Neuronal stem cell (in vitro differentiated cells): ENCODE measurements at regions not wholly inside any gene's neighbourhood (a gene's known extent, or its start where the extent isn't known, plus 50 kb on each side); places are given as distances from the start of the nearest gene placed in this dataset.

Experiments used
- DNase-seq: peaks from one replicate; pipeline ENCODE4 v3.0.0-alpha.2; 2013; ENCODE audit warnings: low spot score
- H2AFZ ChIP-seq: one replicate; pipeline ENCODE4 v1.6.1; 2013; ENCODE audit warnings: mild to moderate bottlenecking, low read length, inconsistent platforms
- H2AK5ac ChIP-seq: 2 replicates; pipeline ENCODE4 v1.6.1; 2013; ENCODE audit warnings: low read depth, mild to moderate bottlenecking, inconsistent platforms, low read length, moderate library complexity, mixed read lengths
- H2BK120ac ChIP-seq: 2 replicates; pipeline ENCODE4 v1.6.1; 2013; ENCODE audit warnings: low read depth, mild to moderate bottlenecking, inconsistent platforms, low read length, moderate library complexity, mixed read lengths
- H2BK12ac ChIP-seq: one replicate; pipeline ENCODE4 v1.6.1; 2013; ENCODE audit warnings: low read length, inconsistent platforms
- H2BK15ac ChIP-seq: 2 replicates; pipeline ENCODE4 v1.6.1; 2013; ENCODE audit warnings: mild to moderate bottlenecking, low read length, inconsistent platforms, mixed read lengths
- H2BK5ac ChIP-seq: one replicate; pipeline ENCODE4 v1.6.1; 2013; ENCODE audit warnings: inconsistent platforms, mild to moderate bottlenecking, low read length, moderate library complexity
- H3K14ac ChIP-seq: one replicate; pipeline ENCODE4 v1.6.1; 2013; ENCODE audit warnings: low read length, inconsistent platforms
- H3K18ac ChIP-seq: 2 replicates; pipeline ENCODE4 v1.6.1; 2013; ENCODE audit warnings: low read length, inconsistent platforms
- H3K23ac ChIP-seq: 2 replicates; pipeline ENCODE4 v1.6.1; 2013; ENCODE audit warnings: low read depth, mild to moderate bottlenecking, mixed read lengths, low read length, inconsistent platforms; ENCODE audit not compliant: poor library complexity
- H3K27ac ChIP-seq: replicated peaks from 3 replicates; pipeline ENCODE4 v1.5.1; 2013; ENCODE audit warnings: low read length, inconsistent platforms
- H3K27me3 ChIP-seq, 3 experiments: 2 replicates each; pipeline ENCODE4 v1.6.1; 2013; ENCODE audit warnings: low read length in 3 of 3, mild to moderate bottlenecking in 2 of 3, inconsistent platforms in 1 of 3, low read depth in 1 of 3, mixed read lengths in 1 of 3, moderate library complexity in 1 of 3; ENCODE audit not compliant: control insufficient read depth in 3 of 3, insufficient read depth in 3 of 3
- H3K36me3 ChIP-seq, 2 donors: replicated peaks in 1 of 2; 2 replicates each; pipeline ENCODE4 v1.6.1; 2013; ENCODE audit warnings: low read length in 2 of 2; ENCODE audit not compliant: control insufficient read depth in 2 of 2, insufficient read depth in 2 of 2
- H3K4ac ChIP-seq: 2 replicates; pipeline ENCODE4 v1.6.1; 2013; ENCODE audit warnings: inconsistent platforms, mild to moderate bottlenecking, low read length, moderate library complexity
- H3K4me1 ChIP-seq, 2 donors: 1 replicate in 1 of 2; 2 replicates in 1 of 2; pipeline ENCODE4 v1.6.1; 2013; ENCODE audit warnings: low read length in 2 of 2, low read depth in 1 of 2; ENCODE audit not compliant: control insufficient read depth in 2 of 2, insufficient read depth in 1 of 2
- H3K4me2 ChIP-seq: one replicate; pipeline ENCODE4 v1.6.1; 2013; ENCODE audit warnings: mild to moderate bottlenecking, low read length, inconsistent platforms; ENCODE audit not compliant: insufficient read depth, poor library complexity, severe bottlenecking
- H3K4me3 ChIP-seq, 2 donors: 2 replicates each; pipeline ENCODE4 v1.5.1; 2013; ENCODE audit warnings: low read length in 2 of 2, mild to moderate bottlenecking in 2 of 2, inconsistent platforms in 1 of 2, moderate library complexity in 1 of 2
- H3K79me1 ChIP-seq: one replicate; pipeline ENCODE4 v1.6.1; 2013; ENCODE audit warnings: low read depth, mild to moderate bottlenecking, inconsistent platforms, low read length, moderate library complexity
- H3K9ac ChIP-seq: one replicate; pipeline ENCODE4 v1.6.1; 2013; ENCODE audit warnings: mild to moderate bottlenecking, low read depth, low read length, inconsistent platforms; ENCODE audit not compliant: poor library complexity
- H3K9me3 ChIP-seq, 2 donors: replicated peaks in 1 of 2; 2 replicates each; pipeline versions ENCODE3 to v1.6.1; 2013; ENCODE audit warnings: low read length in 2 of 2, mild to moderate bottlenecking in 2 of 2, inconsistent platforms in 1 of 2, low read depth in 1 of 2, mixed read lengths in 1 of 2, moderate library complexity in 1 of 2; ENCODE audit not compliant: control insufficient read depth in 2 of 2, insufficient read depth in 1 of 2
- H4K8ac ChIP-seq: one replicate; pipeline ENCODE4 v1.6.1; 2013; ENCODE audit warnings: low read depth, mild to moderate bottlenecking, inconsistent platforms, low read length, moderate library complexity
- H4K91ac ChIP-seq: one replicate; pipeline ENCODE4 v1.6.1; 2013; ENCODE audit warnings: low read length, low read depth, mild to moderate bottlenecking, inconsistent platforms; ENCODE audit not compliant: poor library complexity
- WGBS, 2 donors: extraction: QIAGEN DNeasy Blood & Tissue Kit; methylation state at CpG; one replicate each; pipeline ENCODE4 v1.1.7; 2013; ENCODE audit warnings: missing lambda C conversion rate in 2 of 2, mixed read lengths in 1 of 2; ENCODE audit not compliant: insufficient read length in 2 of 2, insufficient replicate concordance in 1 of 2; ENCODE audit errors: extremely low coverage in 2 of 2; 5-methylcytosine and 5-hydroxymethylcytosine counted together

DNA sequence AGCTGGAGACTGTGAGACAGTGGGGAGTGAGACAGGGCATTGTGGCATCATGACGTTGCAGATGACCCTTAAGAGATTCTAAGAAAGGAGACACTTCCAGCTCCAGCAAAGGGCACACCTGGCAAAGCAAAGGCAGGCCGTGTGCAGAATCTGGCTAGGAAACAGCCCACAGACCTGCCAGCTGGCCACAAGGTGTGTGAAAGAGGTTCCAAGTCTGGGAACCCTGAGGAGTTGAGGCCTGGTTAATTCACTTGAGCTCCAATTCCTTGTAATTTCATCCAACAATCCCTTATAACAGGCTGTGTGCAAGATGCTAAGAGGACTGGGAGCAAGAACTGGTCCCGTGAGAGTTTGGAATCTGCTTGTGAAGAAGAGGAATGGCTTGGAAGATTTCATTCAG lies 72.8 kb upstream of the FAM9A start:
- H4K91ac ChIP-seq = no peak overlapping the region
- no peak overlapping the region for H2BK12ac ChIP-seq
- H3K4ac ChIP-seq = no peak overlapping the region
- no peak overlapping the region for H4K8ac ChIP-seq
- no peak overlapping the region for H3K18ac ChIP-seq
- H3K27ac ChIP-seq = no peak overlapping the region
- no peak overlapping the region for H2AFZ ChIP-seq
- no peak overlapping the region for H2AK5ac ChIP-seq
- no peaks in the 10 kb centered on the region for H3K27me3 ChIP-seq
- no peaks in the 10 kb centered on the region for H3K36me3 ChIP-seq
- H2BK15ac ChIP-seq = no peak overlapping the region
- H3K9me3 ChIP-seq = no peaks in the 10 kb centered on the region
- no peak for DNase-seq
- no peaks in the 10 kb centered on the region for H3K79me1 ChIP-seq
- no peak overlapping the region for H2BK5ac ChIP-seq
- no peak overlapping the region for H3K4me2 ChIP-seq
- no peak overlapping the region for H3K14ac ChIP-seq
- H2BK120ac ChIP-seq = no peak overlapping the region
- no peaks in the 10 kb centered on the region for H3K4me1 ChIP-seq
- no peak overlapping the region for H3K9ac ChIP-seq
- WGBS, 2 donors = no CpG with 5 or more reads among the region's 3 CpGs
- no peak overlapping the region for H3K23ac ChIP-seq
- no peak overlapping the region for H3K4me3 ChIP-seq

DNA sequence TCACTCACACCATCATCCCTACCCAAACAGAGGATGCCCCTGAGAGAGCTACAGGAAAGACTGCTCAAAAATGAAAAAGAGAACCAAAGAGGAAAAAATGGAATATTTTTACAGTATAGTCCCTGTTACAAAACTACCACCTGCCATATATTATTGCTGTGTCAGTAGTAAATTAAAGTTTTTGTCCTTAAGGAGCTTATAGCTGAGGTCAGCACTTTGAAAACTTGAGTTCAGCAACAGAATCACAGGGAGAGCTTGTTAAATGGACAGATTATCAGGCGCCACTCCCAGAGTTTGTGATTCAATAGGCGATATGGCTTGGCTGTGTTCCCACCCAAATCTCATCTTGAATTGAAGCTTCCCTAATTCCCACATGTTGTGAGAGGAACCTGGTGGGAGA lies 71.9 kb upstream of the FAM9A start:
- no peak overlapping the region for H3K4me2 ChIP-seq
- no peak overlapping the region for H2BK120ac ChIP-seq
- H3K27me3 ChIP-seq = no peaks in the 10 kb centered on the region
- no peak overlapping the region for H2BK12ac ChIP-seq
- no peak for DNase-seq
- no peak overlapping the region for H4K8ac ChIP-seq
- H3K9ac ChIP-seq = no peak overlapping the region
- no peak overlapping the region for H2BK15ac ChIP-seq
- no peak overlapping the region for H3K23ac ChIP-seq
- no peak overlapping the region for H3K14ac ChIP-seq
- no CpG with 5 or more reads among the region's 2 CpGs for WGBS, 2 donors
- H3K4ac ChIP-seq = no peak overlapping the region
- H3K36me3 ChIP-seq = no peaks in the 10 kb centered on the region
- no peak overlapping the region for H2AFZ ChIP-seq
- no peak overlapping the region for H2AK5ac ChIP-seq
- no peak overlapping the region for H2BK5ac ChIP-seq
- H4K91ac ChIP-seq = no peak overlapping the region
- no peak overlapping the region for H3K18ac ChIP-seq
- H3K79me1 ChIP-seq = no peaks in the 10 kb centered on the region
- H3K27ac ChIP-seq = no peak overlapping the region
- H3K4me3 ChIP-seq = no peak overlapping the region
- no peaks in the 10 kb centered on the region for H3K9me3 ChIP-seq
- no peaks in the 10 kb centered on the region for H3K4me1 ChIP-seq

DNA sequence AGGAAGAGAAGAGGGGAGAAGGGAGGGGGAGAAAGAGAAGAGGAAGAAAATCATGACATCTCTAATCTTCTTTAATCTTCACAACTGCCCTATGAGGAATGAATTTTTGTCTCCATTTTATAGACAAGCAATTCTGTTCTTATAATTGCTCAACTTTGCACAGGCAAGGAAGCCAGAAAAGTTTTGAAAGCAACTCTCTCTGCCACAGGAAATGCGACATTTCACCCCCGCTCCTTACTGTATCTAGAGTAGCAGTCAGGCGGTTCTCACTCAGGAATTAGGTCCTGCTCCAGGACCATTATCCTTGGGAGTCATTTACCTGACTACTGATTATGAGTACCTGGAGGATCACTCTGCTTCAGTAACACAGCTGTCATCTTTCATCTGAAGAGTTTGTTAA lies 69.2 kb upstream of the FAM9A start:
- Histone ChIP-seq H2BK5ac (no peak overlapping the region), H2BK120ac (no peak overlapping the region), H4K91ac (no peak overlapping the region), H3K36me3 (no peaks in the 10 kb centered on the region), H3K9ac (no peak overlapping the region), H3K79me1 (no peaks in the 10 kb centered on the region), H4K8ac (no peak overlapping the region), H3K18ac (no peak overlapping the region), H3K4me3 (no peak overlapping the region), H3K4ac (no peak overlapping the region), H2AFZ (no peak overlapping the region), H3K9me3 (no peaks in the 10 kb centered on the region), H2BK12ac (no peak overlapping the region), H3K4me1 (no peaks in the 10 kb centered on the region), H3K4me2 (no peak overlapping the region), H3K27me3 (no peaks in the 10 kb centered on the region), H2BK15ac (no peak overlapping the region), H3K23ac (no peak overlapping the region), H2AK5ac (no peak overlapping the region), H3K14ac (no peak overlapping the region), H3K27ac (no peak overlapping the region)
- no CpG with 5 or more reads among the region's 3 CpGs for WGBS, 2 donors
- DNase-seq = no peak

DNA sequence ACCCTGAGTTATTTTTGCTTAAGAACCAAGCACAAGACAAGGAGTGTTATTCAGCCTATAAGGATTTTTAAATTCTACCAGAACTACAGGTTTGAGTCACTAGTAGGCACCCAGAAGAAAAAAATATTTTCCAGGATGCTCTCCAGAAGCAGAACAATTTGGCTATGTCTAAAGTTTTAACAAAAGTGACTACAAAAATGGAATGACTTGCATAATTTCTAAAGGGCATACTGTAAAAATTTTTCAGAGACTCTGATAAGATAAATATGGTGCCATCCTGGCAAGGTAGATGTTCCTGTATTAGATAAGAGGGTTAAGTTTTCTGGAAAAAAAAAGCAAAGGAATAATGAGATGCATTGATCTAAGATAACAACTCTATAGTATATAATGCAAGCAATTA lies 68.6 kb upstream of the FAM9A start:
- no peak overlapping the region for H2BK120ac ChIP-seq

More for the DNA sequence above, 68.6 kb upstream of the FAM9A start:
- H3K36me3 ChIP-seq = no peaks in the 10 kb centered on the region
- no peak overlapping the region for H3K4me2 ChIP-seq
- no peak overlapping the region for H3K23ac ChIP-seq
- no peaks in the 10 kb centered on the region for H3K4me1 ChIP-seq
- H3K18ac ChIP-seq = no peak overlapping the region
- no peak overlapping the region for H2AK5ac ChIP-seq
- H2BK12ac ChIP-seq = no peak overlapping the region
- no peak overlapping the region for H3K4ac ChIP-seq
- H3K4me3 ChIP-seq = no peak overlapping the region
- no peak overlapping the region for H2BK5ac ChIP-seq
- H3K27me3 ChIP-seq = no peaks in the 10 kb centered on the region
- H3K27ac ChIP-seq = no peak overlapping the region
- H3K79me1 ChIP-seq = no peaks in the 10 kb centered on the region
- no peak overlapping the region for H2BK15ac ChIP-seq
- H4K8ac ChIP-seq = no peak overlapping the region
- H2AFZ ChIP-seq = no peak overlapping the region
- no peak for DNase-seq
- no peak overlapping the region for H3K9ac ChIP-seq
- H3K14ac ChIP-seq = no peak overlapping the region
- no peaks in the 10 kb centered on the region for H3K9me3 ChIP-seq
- no peak overlapping the region for H4K91ac ChIP-seq
